HepG2 (cell line): ENCODE measurements at regions not wholly inside any gene's neighbourhood (a gene's known extent, or its start where the extent isn't known, plus 50 kb on each side); places are given as distances from the start of the nearest gene placed in this dataset.

Experiments
- ATAC-seq: fragments of 200-7000 bp; cut with Tn5 transposase; 3 replicates; pipeline ENCODE4 v1.9.1; 2020; ENCODE audit warnings: mild to moderate bottlenecking, moderate library complexity
- BruUV-seq: library from RNA; stranded (reverse); fragments of 400-500 nt; replicated peaks from 2 replicates; lab custom pipeline; 2021; lab: Mats Ljungman, UMichigan
- CTCF ChIA-PET: fragments of 300-600 bp; formaldehyde crosslinking; extraction: SDS; loops from one replicate; lab custom pipeline; 2021; ENCODE audit warnings: low total read pairs, inconsistent platforms, low intra/inter-chr PET ratio; lab: Yijun Ruan, JAX
- POLR2A ChIA-PET: fragments of 350-600 bp; sonication (Branson Sonifier 250); formaldehyde crosslinking; loops from one replicate; lab custom pipeline; 2020; ENCODE audit warnings: antibody characterized with exemption, inconsistent platforms; lab: Yijun Ruan, JAX
- DNase-seq: peaks from one replicate; pipeline ENCODE4 v3.0.0-alpha.2; 2015; ENCODE audit warnings: low spot score
- FAIRE-seq: peaks from 3 replicates; lab custom pipeline; 2011; peaks lifted over from hg19 to GRCh38; lab: Jason Lieb, UNC
- H2AFZ ChIP-seq: one replicate; pipeline ENCODE4 v1.6.1; 2011; ENCODE audit warnings: low read length, inconsistent platforms
- H3K27ac ChIP-seq: fragments of 300-600 bp; 3 replicates; pipeline ENCODE4 v1.8.0; 2011; ENCODE audit warnings: mixed run types, mild to moderate bottlenecking, mixed read lengths, low read length, inconsistent platforms; ENCODE audit not compliant: insufficient read depth; ENCODE audit errors: extremely low read length
- H3K27me3 ChIP-seq, 2 experiments: fragments of 200-600 bp in 1 of 2; 2 replicates in 1 of 2; 3 replicates in 1 of 2; pipeline versions ENCODE4 v1.6.0 to v1.8.0; 2011; ENCODE audit warnings: low read length in 2 of 2, mild to moderate bottlenecking in 2 of 2, moderate library complexity in 2 of 2, inconsistent platforms in 1 of 2; ENCODE audit not compliant: insufficient read depth in 2 of 2, control insufficient read depth in 1 of 2
- H3K36me3 ChIP-seq, 2 experiments: fragments of 200-600 bp in 1 of 2; replicated peaks in 1 of 2; 2 replicates in 1 of 2; 3 replicates in 1 of 2; pipeline versions ENCODE4 v1.5.1 to v1.8.0; 2011; ENCODE audit warnings: low read length in 2 of 2, inconsistent platforms in 1 of 2; ENCODE audit not compliant: insufficient read depth in 2 of 2, control insufficient read depth in 1 of 2
- H3K4me1 ChIP-seq: 2 replicates; pipeline ENCODE4 v1.5.1; 2012; ENCODE audit warnings: low read length, inconsistent platforms; ENCODE audit not compliant: insufficient read depth
- H3K4me2 ChIP-seq: 2 replicates; pipeline ENCODE4 v1.6.0; 2011; ENCODE audit warnings: low read depth, low read length, inconsistent platforms
- H3K4me3 ChIP-seq, 3 experiments: fragments of 200-600 bp in 1 of 3; sonication (generic), shearing (Covaris generic) in 1 of 3; replicated peaks in 1 of 3; 2 replicates each; pipeline ENCODE4 v1.5.1; 2011 to 2016; ENCODE audit warnings: low read length in 3 of 3, inconsistent platforms in 2 of 3, low read depth in 2 of 3, mild to moderate bottlenecking in 2 of 3, control low read depth in 1 of 3, mixed read lengths in 1 of 3; ENCODE audit not compliant: insufficient read depth in 1 of 3
- H3K79me2 ChIP-seq: one replicate; pipeline ENCODE4 v1.6.1; 2011; ENCODE audit warnings: low read length, inconsistent platforms; ENCODE audit not compliant: insufficient read depth
- H3K9ac ChIP-seq: 2 replicates; pipeline ENCODE4 v1.6.0; 2011; ENCODE audit warnings: mild to moderate bottlenecking, low read depth, low read length, inconsistent platforms; ENCODE audit not compliant: insufficient read depth
- H3K9me3 ChIP-seq: 2 replicates; pipeline ENCODE4 v1.5.1; 2012; ENCODE audit warnings: mild to moderate bottlenecking, low read length
- H4K20me1 ChIP-seq: 2 replicates; pipeline ENCODE4 v1.6.0; 2011; ENCODE audit warnings: inconsistent platforms, mild to moderate bottlenecking, low read length, moderate library complexity; ENCODE audit not compliant: insufficient read depth
- CCAR2 ChIP-seq: fragments of 200-400 bp; formaldehyde crosslinking; optimal IDR thresholded peaks from 2 replicates; pipeline ENCODE3; 2018; ENCODE audit warnings: low read depth, mild to moderate bottlenecking, low read length, moderate library complexity
- CEBPB ChIP-seq: IDR thresholded peaks from 2 replicates; pipeline ENCODE4 v1.6.1; 2011; ENCODE audit warnings: low read depth, low read length, improper control_type of control experiment, borderline replicate concordance
- JUND ChIP-seq: sonication (generic); formaldehyde crosslinking; IDR thresholded peaks from 2 replicates; pipeline ENCODE4 v1.8.0; 2022; ENCODE audit warnings: mild to moderate bottlenecking, missing genetic modification reagents
- NFYC ChIP-seq: IDR thresholded peaks from 2 replicates; pipeline ENCODE4 v1.6.1; 2016; ENCODE audit warnings: missing genetic modification reagents, missing compliant biosample characterization
- RFX1 ChIP-seq: fragments of 450-650 bp; IDR thresholded peaks from 2 replicates; pipeline ENCODE4 v1.6.1; 2017
- SOX5 ChIP-seq: IDR thresholded peaks from 2 replicates; pipeline ENCODE4 v1.6.1; 2016; ENCODE audit warnings: borderline replicate concordance
- ZNF136 ChIP-seq: sonication (generic); formaldehyde crosslinking; IDR thresholded peaks from 2 replicates; pipeline ENCODE4 v1.8.1; 2022; ENCODE audit warnings: low read depth, mild to moderate bottlenecking, moderate library complexity, missing genetic modification reagents
- ZNF20 ChIP-seq: sonication (generic); formaldehyde crosslinking; IDR thresholded peaks from 2 replicates; pipeline ENCODE4 v1.4.0; 2020; ENCODE audit warnings: mild to moderate bottlenecking, moderate library complexity, missing genetic modification reagents
- ZNF570 ChIP-seq: sonication (generic); formaldehyde crosslinking; IDR thresholded peaks from 2 replicates; pipeline ENCODE4 v1.4.0; 2020; ENCODE audit warnings: mild to moderate bottlenecking, missing genetic modification reagents, borderline replicate concordance
- WGBS: methylation state at CpG from one replicate; pipeline ENCODE4 v1.1.6; 2017; ENCODE audit warnings: low lambda C conversion rate; 5-methylcytosine and 5-hydroxymethylcytosine counted together
- in situ Hi-C: cut with HindIII; loops from 2 replicates; pipeline ENCODE4 v1.10.0; 2017; ENCODE audit warnings: low pct_unique_long_range_greater_than_20kb; ENCODE audit not compliant: extremely low pct_ligation_motif_present
- intact Hi-C: fragments of 100-400 bp; cut with micrococcal nuclease; formaldehyde crosslinking; loops from one replicate; pipeline ENCODE4 v1.10.0; 2022; ENCODE audit not compliant: unreplicated experiment
- TF ChIP-seq, protein P1 (sequence below): sonication (generic); formaldehyde crosslinking; IDR thresholded peaks from 2 replicates; pipeline ENCODE4 v1.5.0; 2020; ENCODE audit warnings: missing genetic modification reagents
- TF ChIP-seq, protein P2 (sequence below): sonication (generic); formaldehyde crosslinking; IDR thresholded peaks from 2 replicates; pipeline ENCODE4 v1.9.0; 2021; ENCODE audit warnings: missing genetic modification reagents, mild to moderate bottlenecking, borderline replicate concordance
- TF ChIP-seq, protein P3 (sequence below): IDR thresholded peaks from 2 replicates; pipeline ENCODE4 v1.6.1; 2018; ENCODE audit warnings: missing genetic modification reagents, mild to moderate bottlenecking, missing compliant biosample characterization
- TF ChIP-seq, protein P4 (sequence below): sonication (generic); formaldehyde crosslinking; IDR thresholded peaks from 2 replicates; pipeline ENCODE4 v1.4.0; 2020; ENCODE audit warnings: missing genetic modification reagents, low read depth, mild to moderate bottlenecking, borderline replicate concordance

DNA sequence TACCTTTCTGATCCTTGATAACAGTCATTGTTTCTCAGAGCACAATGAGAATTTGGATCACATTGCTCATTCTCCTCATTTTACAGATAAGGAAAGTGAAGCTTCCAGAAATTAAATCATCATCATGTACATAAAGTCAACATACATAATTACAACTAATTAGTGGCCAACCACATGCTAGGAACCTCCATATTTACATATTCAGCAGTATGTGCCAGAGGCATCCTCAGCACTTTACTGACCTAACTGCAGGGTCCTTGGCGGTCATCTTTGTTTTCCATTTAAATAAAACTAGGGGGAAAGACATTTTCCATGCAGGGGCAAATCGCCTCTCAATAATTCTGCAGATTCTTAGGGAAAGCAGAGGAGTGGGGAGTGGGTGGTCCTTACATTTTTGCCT lies 752.9 kb downstream of the KCNJ2 start:
- Histone ChIP-seq H3K9me3 (peaks cover 95% of the 10 kb centered on the region), H3K4me1 (no peaks in the 10 kb centered on the region), H4K20me1 (no peaks in the 10 kb centered on the region), H3K4me3 (no peak overlapping the region), H3K27ac (no peak overlapping the region), H3K27me3 (no peaks in the 10 kb centered on the region), H3K36me3 (no peaks in the 10 kb centered on the region), H3K4me2 (no peak overlapping the region), H3K79me2 (no peaks in the 10 kb centered on the region), H2AFZ (no peak overlapping the region), H3K9ac (no peak overlapping the region)
- BruUV-seq = no TSS peak
- in situ Hi-C loops = no loop called here
- WGBS = 19% methylated on average over 2 of the region's 2 CpGs
- DNase-seq = no peak
- CTCF ChIA-PET = no interaction called here
- TF ChIP-seq, protein P1, sequence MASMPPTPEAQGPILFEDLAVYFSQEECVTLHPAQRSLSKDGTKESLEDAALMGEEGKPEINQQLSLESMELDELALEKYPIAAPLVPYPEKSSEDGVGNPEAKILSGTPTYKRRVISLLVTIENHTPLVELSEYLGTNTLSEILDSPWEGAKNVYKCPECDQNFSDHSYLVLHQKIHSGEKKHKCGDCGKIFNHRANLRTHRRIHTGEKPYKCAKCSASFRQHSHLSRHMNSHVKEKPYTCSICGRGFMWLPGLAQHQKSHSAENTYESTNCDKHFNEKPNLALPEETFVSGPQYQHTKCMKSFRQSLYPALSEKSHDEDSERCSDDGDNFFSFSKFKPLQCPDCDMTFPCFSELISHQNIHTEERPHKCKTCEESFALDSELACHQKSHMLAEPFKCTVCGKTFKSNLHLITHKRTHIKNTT = no peak
- TF ChIP-seq ZNF570 (CRISPR knock-in tag) = no peak
- TF ChIP-seq ZNF136 (CRISPR knock-in tag) = no peak
- no peak for TF ChIP-seq ZNF20 (CRISPR knock-in tag)
- TF ChIP-seq JUND (CRISPR knock-in tag) = no peak
- intact Hi-C loops = no loop called here
- no peak for ATAC-seq
- POLR2A ChIA-PET = no interaction called here
- no peak for FAIRE-seq

DNA sequence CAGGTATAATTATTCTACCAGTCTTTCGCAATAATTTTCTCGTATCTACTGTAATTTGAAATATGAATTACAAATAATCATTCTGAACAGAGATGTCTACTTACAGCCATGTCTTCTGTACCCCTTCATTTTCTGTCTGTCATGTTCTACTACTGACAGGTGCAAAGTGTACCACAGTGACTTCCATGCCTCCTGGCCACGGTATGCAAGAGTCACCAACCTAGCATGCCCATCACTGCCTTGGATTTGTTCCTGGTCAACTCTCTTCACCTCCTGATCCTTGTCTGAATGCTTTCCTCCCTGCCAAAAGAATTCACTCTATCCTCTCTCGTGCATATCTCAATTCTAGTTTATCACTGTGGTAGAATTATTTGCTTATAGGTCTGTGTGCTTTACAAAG lies 755.4 kb downstream of the KCNJ2 start:
- Histone ChIP-seq H3K27me3 (no peaks in the 10 kb centered on the region), H3K79me2 (no peaks in the 10 kb centered on the region), H3K9ac (no peak overlapping the region), H3K4me2 (no peak overlapping the region), H3K9me3 (peaks cover 92% of the 10 kb centered on the region), H3K4me1 (no peaks in the 10 kb centered on the region), H3K4me3 (no peak overlapping the region), H4K20me1 (no peaks in the 10 kb centered on the region), H3K36me3 (no peaks in the 10 kb centered on the region), H2AFZ (no peak overlapping the region), H3K27ac (no peak overlapping the region)
- no peak for FAIRE-seq
- TF ChIP-seq, protein P2, sequence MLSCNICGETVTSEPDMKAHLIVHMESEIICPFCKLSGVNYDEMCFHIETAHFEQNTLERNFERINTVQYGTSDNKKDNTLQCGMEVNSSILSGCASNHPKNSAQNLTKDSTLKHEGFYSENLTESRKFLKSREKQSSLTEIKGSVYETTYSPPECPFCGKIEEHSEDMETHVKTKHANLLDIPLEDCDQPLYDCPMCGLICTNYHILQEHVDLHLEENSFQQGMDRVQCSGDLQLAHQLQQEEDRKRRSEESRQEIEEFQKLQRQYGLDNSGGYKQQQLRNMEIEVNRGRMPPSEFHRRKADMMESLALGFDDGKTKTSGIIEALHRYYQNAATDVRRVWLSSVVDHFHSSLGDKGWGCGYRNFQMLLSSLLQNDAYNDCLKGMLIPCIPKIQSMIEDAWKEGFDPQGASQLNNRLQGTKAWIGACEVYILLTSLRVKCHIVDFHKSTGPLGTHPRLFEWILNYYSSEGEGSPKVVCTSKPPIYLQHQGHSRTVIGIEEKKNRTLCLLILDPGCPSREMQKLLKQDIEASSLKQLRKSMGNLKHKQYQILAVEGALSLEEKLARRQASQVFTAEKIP (CRISPR knock-in tag) = no peak
- TF ChIP-seq SOX5 (no peak), CCAR2 (no peak), NFYC (no peak), CEBPB (peak; percentile 44; the same call in 1 of the 2 replicates), RFX1 (no peak)
- TF ChIP-seq, protein P3, sequence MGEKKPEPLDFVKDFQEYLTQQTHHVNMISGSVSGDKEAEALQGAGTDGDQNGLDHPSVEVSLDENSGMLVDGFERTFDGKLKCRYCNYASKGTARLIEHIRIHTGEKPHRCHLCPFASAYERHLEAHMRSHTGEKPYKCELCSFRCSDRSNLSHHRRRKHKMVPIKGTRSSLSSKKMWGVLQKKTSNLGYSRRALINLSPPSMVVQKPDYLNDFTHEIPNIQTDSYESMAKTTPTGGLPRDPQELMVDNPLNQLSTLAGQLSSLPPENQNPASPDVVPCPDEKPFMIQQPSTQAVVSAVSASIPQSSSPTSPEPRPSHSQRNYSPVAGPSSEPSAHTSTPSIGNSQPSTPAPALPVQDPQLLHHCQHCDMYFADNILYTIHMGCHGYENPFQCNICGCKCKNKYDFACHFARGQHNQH (CRISPR knock-in tag) = no peak
- TF ChIP-seq, protein P4, sequence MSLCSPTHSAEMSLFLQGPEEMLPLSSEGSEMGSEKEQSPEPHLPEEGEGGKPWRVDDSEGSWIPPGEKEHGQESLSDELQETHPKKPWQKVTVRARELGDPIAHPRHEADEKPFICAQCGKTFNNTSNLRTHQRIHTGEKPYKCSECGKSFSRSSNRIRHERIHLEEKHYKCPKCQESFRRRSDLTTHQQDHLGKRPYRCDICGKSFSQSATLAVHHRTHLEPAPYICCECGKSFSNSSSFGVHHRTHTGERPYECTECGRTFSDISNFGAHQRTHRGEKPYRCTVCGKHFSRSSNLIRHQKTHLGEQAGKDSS (CRISPR knock-in tag) = no peak
- intact Hi-C loops = no loop called here
- WGBS = under 1% methylated on average over 4 of the region's 4 CpGs
- no TSS peak for BruUV-seq
- ChIA-PET POLR2A (no interaction called here), CTCF (no interaction called here)
- in situ Hi-C loops = no loop called here
- ATAC-seq = no peak
- no peak for DNase-seq
